ENCODE measurements at regions not wholly inside any gene's neighbourhood (a gene's known extent, or its start where the extent isn't known, plus 50 kb on each side); places are given as distances from the start of the nearest gene placed in this dataset.

GRCh38 chr13:54852831-54853230 lies 1824.2 kb downstream of the OLFM4 start:
- DNase-seq: no peak

GRCh38 chr13:54859827-54860226 lies 1831.2 kb downstream of the OLFM4 start:
- TF ChIP-seq, protein P1, sequence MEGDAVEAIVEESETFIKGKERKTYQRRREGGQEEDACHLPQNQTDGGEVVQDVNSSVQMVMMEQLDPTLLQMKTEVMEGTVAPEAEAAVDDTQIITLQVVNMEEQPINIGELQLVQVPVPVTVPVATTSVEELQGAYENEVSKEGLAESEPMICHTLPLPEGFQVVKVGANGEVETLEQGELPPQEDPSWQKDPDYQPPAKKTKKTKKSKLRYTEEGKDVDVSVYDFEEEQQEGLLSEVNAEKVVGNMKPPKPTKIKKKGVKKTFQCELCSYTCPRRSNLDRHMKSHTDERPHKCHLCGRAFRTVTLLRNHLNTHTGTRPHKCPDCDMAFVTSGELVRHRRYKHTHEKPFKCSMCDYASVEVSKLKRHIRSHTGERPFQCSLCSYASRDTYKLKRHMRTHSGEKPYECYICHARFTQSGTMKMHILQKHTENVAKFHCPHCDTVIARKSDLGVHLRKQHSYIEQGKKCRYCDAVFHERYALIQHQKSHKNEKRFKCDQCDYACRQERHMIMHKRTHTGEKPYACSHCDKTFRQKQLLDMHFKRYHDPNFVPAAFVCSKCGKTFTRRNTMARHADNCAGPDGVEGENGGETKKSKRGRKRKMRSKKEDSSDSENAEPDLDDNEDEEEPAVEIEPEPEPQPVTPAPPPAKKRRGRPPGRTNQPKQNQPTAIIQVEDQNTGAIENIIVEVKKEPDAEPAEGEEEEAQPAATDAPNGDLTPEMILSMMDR (IDR thresholded peaks at IDR 0.05; ENCODE audit: low read depth, low read length): no peak

More at GRCh38 chr13:54852831-54853230, 1824.2 kb downstream of the OLFM4 start:
- no peaks in the 10 kb centered on the region for H3K36me3 ChIP-seq
- TF ChIP-seq, protein P1 (IDR thresholded peaks at IDR 0.05; ENCODE audit: low read depth, low read length): no peak
- no peak overlapping the region for H3K4me3 ChIP-seq (ENCODE audit: low read depth, low read length)
- no peaks in the 10 kb centered on the region for H3K9me3 ChIP-seq
- H3K4me1 ChIP-seq: no peaks in the 10 kb centered on the region
- H3K27me3 ChIP-seq: no peaks in the 10 kb centered on the region

DNA sequence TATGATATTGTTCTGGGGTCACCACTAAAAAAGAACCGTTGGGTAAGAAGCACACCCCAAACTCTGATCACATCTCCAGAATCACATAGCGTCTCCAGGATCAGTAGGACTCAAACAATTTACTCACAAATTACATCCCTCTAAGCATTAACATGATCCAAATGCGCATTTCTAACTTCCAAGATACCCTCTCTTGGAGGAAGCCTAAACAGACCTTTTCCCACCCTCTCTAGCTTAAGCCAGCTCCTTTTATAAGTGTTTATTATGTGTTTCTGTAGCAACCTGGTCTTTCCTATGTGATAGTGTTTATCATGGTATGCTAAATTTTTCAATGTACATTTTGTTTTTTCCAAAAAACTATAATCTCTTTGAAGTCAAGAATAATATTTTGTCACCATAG lies 1846.5 kb downstream of the OLFM4 start:
- Histone ChIP-seq H3K36me3 (no peaks in the 10 kb centered on the region), H3K9me3 (no peaks in the 10 kb centered on the region), H3K4me1 (no peaks in the 10 kb centered on the region), H3K4me3 (ENCODE audit: low read depth, low read length) (no peak overlapping the region), H3K27me3 (no peaks in the 10 kb centered on the region)
- TF ChIP-seq, protein P1 (IDR thresholded peaks at IDR 0.05; ENCODE audit: low read depth, low read length): no peak
- DNase-seq: no peak

More at GRCh38 chr13:54859827-54860226, 1831.2 kb downstream of the OLFM4 start:
- no peak for DNase-seq
- no peaks in the 10 kb centered on the region for H3K27me3 ChIP-seq
- H3K9me3 ChIP-seq: no peaks in the 10 kb centered on the region
- H3K4me1 ChIP-seq: no peaks in the 10 kb centered on the region
- H3K4me3 ChIP-seq (ENCODE audit: low read depth, low read length): no peak overlapping the region
- H3K36me3 ChIP-seq: no peaks in the 10 kb centered on the region

DNA sequence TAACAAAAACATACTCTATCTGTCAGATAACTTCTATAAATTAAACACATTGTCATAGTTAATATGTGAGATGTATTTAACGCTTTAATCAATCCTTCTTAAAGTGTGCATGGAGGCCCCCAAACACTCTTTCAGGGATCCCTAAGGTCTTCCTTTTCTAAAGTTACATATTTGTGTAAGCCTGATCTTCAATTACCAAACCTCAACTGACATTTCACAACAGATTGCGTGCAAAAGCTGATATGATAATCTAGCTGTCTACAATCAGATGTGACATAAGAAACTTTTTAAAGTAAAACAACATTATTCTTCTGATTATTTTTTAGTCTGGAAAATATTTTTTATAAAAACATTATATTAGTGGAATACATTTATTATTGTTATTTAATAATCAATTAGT lies 1850.4 kb downstream of the OLFM4 start:
- TF ChIP-seq, protein P1 (IDR thresholded peaks at IDR 0.05; ENCODE audit: low read depth, low read length): no peak
- no peak for DNase-seq
- no peaks in the 10 kb centered on the region for H3K4me1 ChIP-seq
- H3K27me3 ChIP-seq: no peaks in the 10 kb centered on the region
- no peak overlapping the region for H3K4me3 ChIP-seq (ENCODE audit: low read depth, low read length)
- H3K36me3 ChIP-seq: no peaks in the 10 kb centered on the region
- H3K9me3 ChIP-seq: no peaks in the 10 kb centered on the region

GRCh38 chr13:54884682-54885081 lies 1856.1 kb downstream of the OLFM4 start:
- Histone ChIP-seq H3K4me1 (no peaks in the 10 kb centered on the region), H3K36me3 (no peaks in the 10 kb centered on the region), H3K4me3 (ENCODE audit: low read depth, low read length) (no peak overlapping the region), H3K27me3 (no peaks in the 10 kb centered on the region; the same call in 1 of the 2 replicates), H3K9me3 (no peaks in the 10 kb centered on the region)
- TF ChIP-seq, protein P1 (IDR thresholded peaks at IDR 0.05; ENCODE audit: low read depth, low read length): no peak
- no peak for DNase-seq

- Histone ChIP-seq H3K27me3 (no peaks in the 10 kb centered on the region), H3K9me3 (no peaks in the 10 kb centered on the region), H3K4me1 (no peaks in the 10 kb centered on the region), H3K4me3 (ENCODE audit: low read depth, low read length) (no peak overlapping the region), H3K36me3 (no peaks in the 10 kb centered on the region)
- no peak for DNase-seq
- TF ChIP-seq, protein P1 (IDR thresholded peaks at IDR 0.05; ENCODE audit: low read depth, low read length): no peak
Measured at GRCh38 chr13:54890976-54891375, 1862.4 kb downstream of the OLFM4 start.
